Retinal pigment epithelial cell (primary cell): ENCODE measurements at regions not wholly inside any gene's neighbourhood (a gene's known extent, or its start where the extent isn't known, plus 50 kb on each side); places are given as distances from the start of the nearest gene placed in this dataset.

Experiments used
- DNase-seq: peaks from one replicate; pipeline ENCODE4 v3.0.0-alpha.2; 2010; ENCODE audit warnings: low read depth
- H3K4me3 ChIP-seq: 2 replicates; pipeline ENCODE4 v1.5.1; 2011; ENCODE audit warnings: mild to moderate bottlenecking, low read length, control low read depth, moderate library complexity
- CTCF ChIP-seq: conservative IDR thresholded peaks from 2 replicates; pipeline ENCODE4 v1.5.1; 2011; ENCODE audit warnings: low read depth, low read length, control low read depth, inconsistent platforms

GRCh38 chr21:28627261-28627660, 365.4 kb downstream of the LTN1 start:
- TF ChIP-seq CTCF: no peak
- no peak for DNase-seq
- no peak overlapping the region for H3K4me3 ChIP-seq

DNA sequence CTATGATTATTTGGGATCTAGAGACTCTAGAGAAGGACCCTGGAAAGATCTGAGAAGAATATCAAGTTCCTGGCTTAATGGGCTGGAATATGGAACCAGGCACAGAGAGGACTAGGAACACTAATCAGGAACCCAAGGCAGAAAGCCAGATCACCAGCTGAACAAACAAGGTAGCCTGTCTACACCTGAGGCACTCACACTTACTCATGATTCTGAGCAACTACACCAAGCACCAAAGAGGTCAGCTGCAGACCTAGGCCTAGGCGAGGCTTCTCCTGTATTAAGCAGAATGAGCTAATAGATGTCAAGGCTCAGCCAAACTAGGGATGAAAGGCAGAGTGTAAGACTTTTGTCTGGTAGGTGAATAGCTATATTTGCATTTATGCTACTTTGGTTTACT, 368.1 kb downstream of the LTN1 start:
- H3K4me3 ChIP-seq: no peak overlapping the region
- no peak for DNase-seq
- no peak for TF ChIP-seq CTCF

DNA sequence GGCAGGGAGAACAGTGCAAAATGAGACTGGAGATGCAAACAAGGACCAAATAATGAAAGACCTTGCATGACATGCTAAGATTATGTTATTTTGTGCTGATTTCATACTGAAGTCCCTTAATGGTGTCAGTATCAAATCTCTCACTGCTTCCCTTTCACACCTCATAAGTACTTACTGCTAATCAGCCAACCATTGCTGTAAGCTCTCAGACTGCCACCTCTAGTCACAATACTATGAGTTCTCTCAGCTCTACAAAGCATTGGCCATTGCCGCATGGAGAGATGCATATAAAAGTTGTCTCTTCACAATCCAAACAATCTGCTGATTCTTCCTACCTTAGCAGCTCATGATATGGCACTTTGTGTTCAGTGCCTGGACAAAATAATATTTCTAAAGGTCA, 375.4 kb downstream of the LTN1 start:
- DNase-seq: no peak
- no peak overlapping the region for H3K4me3 ChIP-seq
- no peak for TF ChIP-seq CTCF

DNA sequence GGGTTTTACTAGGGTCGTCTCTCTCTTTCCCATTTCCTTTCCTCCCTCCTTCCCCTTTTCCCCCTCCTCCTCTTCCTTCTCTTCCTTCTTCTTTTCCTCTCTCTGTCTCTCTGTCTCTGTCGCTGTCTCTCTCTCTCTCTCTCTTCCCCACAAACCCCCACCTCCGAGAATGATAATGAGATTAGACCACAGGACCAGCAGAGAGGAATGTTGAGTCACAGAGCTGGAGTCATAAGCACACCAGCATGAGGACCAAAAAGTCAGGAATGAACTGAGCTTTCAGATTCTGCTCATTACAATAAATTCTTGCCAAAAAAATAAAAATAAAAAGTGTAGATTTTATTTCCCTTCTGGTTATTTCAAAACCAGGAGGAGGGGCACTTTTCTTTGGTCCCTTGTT, 377.4 kb downstream of the LTN1 start:
- no peak for TF ChIP-seq CTCF
- peak; percentile 69 for DNase-seq

GRCh38 chr21:28614791-28615190, 377.9 kb downstream of the LTN1 start:
- DNase-seq: no peak
- no peak overlapping the region for H3K4me3 ChIP-seq

More for the DNA sequence above, 377.4 kb downstream of the LTN1 start:
- no peak overlapping the region for H3K4me3 ChIP-seq

GRCh38 chr21:28608646-28609045, 384.0 kb downstream of the LTN1 start:
- TF ChIP-seq CTCF: no peak
- no peak overlapping the region for H3K4me3 ChIP-seq
- no peak for DNase-seq

More at GRCh38 chr21:28614791-28615190, 377.9 kb downstream of the LTN1 start:
- no peak for TF ChIP-seq CTCF

DNA sequence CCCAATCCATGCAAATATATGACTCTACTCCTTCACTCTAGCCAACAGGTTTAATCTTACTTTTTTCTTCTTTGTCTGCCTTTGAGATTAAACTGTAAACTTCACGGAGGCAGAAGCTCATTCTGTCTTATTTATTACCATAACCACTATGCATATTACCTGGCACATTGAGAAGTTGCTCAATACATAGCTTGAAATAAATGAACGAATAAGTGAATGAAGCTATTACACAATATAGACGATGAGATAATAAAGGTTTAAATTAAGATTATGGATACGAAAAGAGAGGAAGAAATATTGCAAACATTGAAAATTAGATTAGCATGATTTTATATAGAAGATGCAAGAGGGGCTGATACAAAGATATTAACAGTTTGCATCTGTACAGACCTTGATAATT, 385.1 kb downstream of the LTN1 start:
- no peak overlapping the region for H3K4me3 ChIP-seq
- no peak for DNase-seq
- TF ChIP-seq CTCF: no peak
